Stomach (tissue), 4 donors: ENCODE measurements at regions not wholly inside any gene's neighbourhood (a gene's known extent, or its start where the extent isn't known, plus 50 kb on each side); places are given as distances from the start of the nearest gene placed in this dataset.

ENCODE experiments used
- CTCF ChIP-seq, 7 experiments: fragments of 450-650 bp in 4 of 7; fragments of 200-600 bp in 3 of 7; sonication (generic) in 3 of 7; IDR thresholded peaks; one replicate each; pipeline ENCODE4 v1.5.1; 2016 to 2019; ENCODE audit warnings: antibody characterized with exemption in 7 of 7, control low read depth in 2 of 7, mild to moderate bottlenecking in 1 of 7
- EP300 ChIP-seq: sonication (generic); formaldehyde crosslinking; IDR thresholded peaks from one replicate; pipeline ENCODE4 v1.6.1; 2017; ENCODE audit warnings: antibody characterized with exemption

GRCh38 chr11:79522626-79523025, 81.8 kb upstream of the TENM4 start:
- TF ChIP-seq CTCF (IDR thresholded peaks at IDR 0.05) (no peak), EP300 (no peak)
